T-helper 9 cell (primary cell): ENCODE measurements at regions not wholly inside any gene's neighbourhood (a gene's known extent, or its start where the extent isn't known, plus 50 kb on each side); places are given as distances from the start of the nearest gene placed in this dataset.

ENCODE experiments used
- DNase-seq: peaks from one replicate; pipeline ENCODE4 v3.0.0-alpha.2; 2020

- no peak for DNase-seq
Observed at GRCh38 chr10:129274748-129275474, 192.1 kb upstream of the MGMT start.

- DNase-seq, result no peak
Observed at GRCh38 chr10:129275886-129276285, 191.2 kb upstream of the MGMT start.

- DNase-seq, result no peak
Observed at GRCh38 chr10:129277084-129277483, 190.0 kb upstream of the MGMT start.

DNA sequence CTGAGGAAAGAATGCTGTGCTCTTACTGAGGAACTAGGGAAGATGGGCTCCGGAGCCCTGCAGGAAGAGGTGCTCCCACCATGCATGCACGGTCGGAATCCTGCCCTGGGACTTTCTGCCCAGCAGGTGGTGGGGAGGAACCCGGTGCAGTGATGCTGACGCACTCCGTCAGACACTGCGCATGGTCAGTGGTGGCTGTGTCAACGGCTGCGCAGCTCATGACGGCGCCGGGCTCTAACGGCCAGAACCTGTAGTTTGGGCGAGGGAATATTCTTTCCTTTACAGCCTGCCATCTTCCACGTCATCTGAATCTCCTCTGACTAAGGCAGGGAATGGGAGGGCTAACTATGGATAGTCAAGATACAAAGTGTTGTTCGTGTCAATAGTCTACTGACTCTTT lies 189.2 kb upstream of the MGMT start:
- no peak for DNase-seq

- DNase-seq, result no peak
Observed at GRCh38 chr10:129278686-129279085, 188.4 kb upstream of the MGMT start.

DNA sequence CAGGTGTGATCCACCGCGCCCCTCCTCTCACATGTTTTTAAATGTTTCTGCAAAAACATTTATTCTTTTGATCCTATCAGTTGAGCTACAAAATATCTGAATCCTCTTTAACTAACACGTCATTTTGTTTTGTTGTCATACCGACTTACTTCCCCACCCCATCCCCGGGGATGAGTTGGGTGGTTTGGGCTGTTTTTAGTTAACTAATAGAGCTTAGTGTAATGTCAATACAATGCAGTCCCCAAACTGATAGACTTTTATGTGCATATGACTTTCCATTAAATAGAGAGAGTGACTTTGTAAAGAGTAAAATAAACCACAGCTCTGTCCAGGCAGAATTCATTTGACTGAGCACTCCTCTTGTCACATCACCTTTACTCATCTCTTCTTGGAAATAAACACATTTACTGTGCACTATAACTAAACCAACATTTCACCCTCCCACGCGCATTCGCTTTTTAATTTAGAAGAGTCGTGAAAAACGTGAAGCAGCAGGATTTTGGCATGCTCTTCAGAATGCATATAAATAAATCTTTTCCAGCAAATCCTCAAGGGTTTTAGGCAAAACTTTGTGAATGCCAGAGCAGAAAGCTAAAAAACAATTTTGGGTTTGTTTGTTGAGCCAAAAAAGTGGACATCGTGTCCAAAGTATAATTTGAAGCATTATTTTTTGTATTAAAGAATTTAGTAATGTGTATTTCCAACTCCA lies 187.4 kb upstream of the MGMT start:
- no peak for DNase-seq

DNA sequence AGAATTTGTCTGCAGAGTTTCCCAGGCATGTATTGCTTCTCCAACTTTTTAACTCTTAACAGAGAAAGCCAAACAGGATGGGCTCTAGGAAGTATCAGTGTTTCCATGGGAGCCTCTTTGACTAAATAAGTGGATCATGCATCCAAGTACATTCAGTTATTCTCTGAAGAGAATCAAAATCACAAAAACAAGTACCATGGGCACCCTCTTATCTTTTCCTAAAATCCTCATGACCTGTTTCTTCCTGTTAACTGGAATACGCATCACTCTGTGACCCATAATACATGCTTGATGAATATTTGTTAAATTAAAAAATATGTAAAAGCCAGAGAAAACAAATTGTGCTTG lies 186.9 kb upstream of the MGMT start:
- no peak for DNase-seq

GRCh38 chr10:129280908-129281586 lies 186.0 kb upstream of the MGMT start:
- DNase-seq, result no peak

DNA sequence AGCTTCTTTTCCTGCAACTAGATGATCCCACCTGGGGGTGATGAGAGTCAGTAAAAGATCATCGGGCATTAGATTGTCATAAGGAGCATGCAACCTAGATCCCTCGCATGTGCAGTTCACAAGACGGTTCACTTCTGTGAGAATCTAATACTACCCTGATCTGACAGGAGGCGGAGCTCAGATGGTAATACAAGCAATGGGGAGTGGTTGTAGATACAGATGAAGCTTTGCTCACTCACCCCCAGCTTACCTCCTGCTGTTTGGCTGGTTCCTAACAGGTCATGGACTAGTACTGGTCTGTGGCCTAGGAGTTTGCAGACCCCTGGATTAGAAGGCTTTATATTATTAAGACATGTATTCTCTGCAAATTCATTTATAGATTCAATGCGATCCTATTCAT lies 181.6 kb upstream of the MGMT start:
- no peak for DNase-seq

DNA sequence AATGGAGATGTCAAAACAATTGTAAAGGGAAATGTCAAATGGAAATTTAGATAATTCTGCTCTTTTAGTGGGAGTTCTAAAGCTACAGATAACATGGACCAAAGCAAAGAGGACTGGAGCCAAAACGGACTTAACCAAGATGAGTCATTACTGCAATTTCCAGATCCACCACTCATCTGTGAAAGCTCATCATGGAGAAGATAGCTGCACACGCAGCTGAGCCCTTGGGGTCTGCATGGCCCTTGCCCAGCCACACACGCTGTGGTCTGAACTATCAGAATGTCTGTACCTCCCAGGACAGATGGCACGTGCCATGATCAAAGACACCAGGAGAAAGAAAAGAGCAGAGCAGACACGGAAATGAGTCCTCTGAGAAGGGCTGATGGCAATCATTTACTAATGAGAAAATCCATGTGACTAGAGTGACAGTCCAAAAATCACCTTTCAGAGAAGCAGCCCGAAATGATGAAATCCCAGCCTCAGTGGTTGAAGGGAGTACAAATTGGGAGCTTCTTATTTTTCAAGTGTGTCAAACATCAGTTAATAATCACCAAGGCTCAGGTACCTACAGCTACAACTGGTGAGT lies 177.9 kb upstream of the MGMT start:
- DNase-seq, result no peak

- DNase-seq, result no peak
Observed at GRCh38 chr10:129293991-129294700, 172.9 kb upstream of the MGMT start.

GRCh38 chr10:129294944-129295343 lies 172.1 kb upstream of the MGMT start:
- no peak for DNase-seq

- DNase-seq, result no peak
Observed at GRCh38 chr10:129305046-129305445, 162.0 kb upstream of the MGMT start.

DNA sequence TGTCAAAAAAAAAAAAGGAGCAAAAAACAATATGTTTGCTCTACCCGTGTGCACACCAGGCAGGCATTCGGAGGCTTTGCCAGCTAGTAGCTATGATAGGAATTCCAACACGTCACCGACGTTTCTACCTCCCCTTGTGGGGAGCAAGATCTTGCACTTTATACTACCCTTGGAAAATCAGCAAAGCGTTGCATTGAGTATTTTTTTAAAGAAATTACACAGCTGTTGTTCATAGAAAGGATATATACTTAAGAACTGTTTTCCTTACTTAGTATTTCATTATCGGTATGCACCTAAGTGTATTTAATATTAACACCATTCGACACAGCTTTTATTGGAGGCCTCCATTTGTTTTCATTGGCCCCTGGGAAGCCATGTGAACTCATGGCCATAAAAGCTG lies 159.9 kb upstream of the MGMT start:
- DNase-seq, result no peak

DNA sequence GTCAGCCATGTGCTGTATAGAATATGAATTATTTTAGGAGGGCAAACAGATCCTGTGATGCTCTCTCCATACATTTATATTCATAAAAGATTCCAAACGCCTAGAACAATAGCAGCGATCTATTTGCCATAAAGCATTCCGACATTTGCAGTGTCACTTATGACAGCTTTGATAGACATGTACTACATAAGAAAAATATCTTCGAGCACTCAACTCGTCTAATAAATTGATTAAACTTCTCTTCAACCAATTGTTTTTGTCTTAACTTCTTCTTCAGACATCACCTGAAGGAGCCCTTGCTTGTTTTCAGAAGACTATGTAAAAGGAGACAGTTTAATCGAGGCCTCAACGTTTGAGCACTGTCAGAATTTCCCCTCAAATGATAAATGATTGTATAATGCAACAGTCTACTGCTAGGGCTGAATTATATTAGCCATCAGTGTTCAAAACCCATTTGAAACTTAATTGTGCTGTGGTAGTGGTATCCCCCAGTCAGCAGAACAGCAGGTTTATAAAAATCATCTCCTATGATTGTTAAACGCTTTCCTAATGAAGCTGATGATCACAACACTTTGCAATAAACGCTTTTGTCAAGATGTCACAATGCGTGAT lies 158.0 kb upstream of the MGMT start:
- no peak for DNase-seq

- DNase-seq, result no peak
Observed at GRCh38 chr10:129309565-129309964, 157.5 kb upstream of the MGMT start.

DNA sequence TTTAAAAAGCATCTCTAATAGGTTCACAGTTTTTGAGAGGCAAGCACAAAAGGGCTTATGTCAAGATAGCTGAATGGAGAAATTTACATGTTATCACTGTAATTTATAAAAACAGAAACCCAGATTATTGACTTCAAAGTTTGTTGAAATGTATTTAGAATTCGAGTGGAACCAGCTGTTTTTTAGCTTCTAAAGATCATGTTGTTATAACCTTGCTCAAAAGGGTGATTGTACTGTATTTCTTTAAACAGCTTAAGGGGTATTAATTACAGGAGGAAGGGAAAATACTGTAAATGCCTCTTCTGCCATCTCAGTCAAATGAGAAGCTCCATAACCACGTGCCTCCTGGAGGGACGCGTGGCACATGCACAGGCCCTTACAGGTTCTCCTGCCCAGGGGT lies 156.2 kb upstream of the MGMT start:
- no peak for DNase-seq

- no peak for DNase-seq
Observed at GRCh38 chr10:129319934-129320333, 147.1 kb upstream of the MGMT start.

- DNase-seq, result no peak
Observed at GRCh38 chr10:129320340-129320739, 146.7 kb upstream of the MGMT start.

- DNase-seq, result no peak
Observed at GRCh38 chr10:129321727-129322126, 145.3 kb upstream of the MGMT start.

DNA sequence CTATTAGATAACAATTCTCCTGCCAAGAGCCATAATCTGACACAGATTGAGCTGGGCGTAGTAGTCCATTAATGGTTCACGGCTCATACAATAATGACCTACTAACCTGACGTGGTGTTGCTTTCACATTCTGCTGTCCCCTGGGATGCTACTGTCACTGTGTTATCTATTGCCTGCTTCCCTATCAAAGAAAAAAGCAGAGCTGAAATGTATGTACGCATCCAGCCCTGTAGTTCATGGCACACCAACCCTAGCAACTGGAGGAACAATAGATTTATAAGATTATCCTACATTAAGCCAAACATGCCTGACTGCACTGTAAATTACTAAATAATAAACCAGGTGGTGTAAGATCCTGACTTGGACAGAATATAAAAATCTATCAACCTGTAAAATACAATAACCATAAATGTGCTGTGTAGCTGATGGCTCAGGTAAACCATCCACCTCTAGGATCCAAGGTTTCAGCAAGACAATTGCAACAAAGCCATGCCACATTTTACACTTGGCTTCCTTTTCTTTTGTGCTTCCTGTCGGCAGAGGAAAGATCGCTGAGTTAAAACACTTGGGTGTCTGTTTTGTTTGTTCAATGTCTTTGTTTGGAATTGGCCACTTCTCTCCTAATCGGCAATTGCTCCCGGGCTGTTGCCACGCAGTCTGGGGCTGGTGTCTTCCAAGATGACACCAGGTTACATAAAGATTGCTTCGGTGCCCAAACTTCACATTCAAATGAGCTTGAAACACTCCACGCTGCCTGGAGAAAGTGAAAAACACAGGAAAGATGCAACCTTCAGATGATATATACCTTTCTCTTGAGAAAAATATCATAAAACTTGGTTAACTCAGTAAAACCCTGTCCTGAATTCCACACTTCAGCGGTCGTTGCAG lies 143.9 kb upstream of the MGMT start:
- no peak for DNase-seq

- DNase-seq, result no peak
Observed at GRCh38 chr10:129323879-129324278, 143.2 kb upstream of the MGMT start.
